HG02588 (cell line): ENCODE measurements at regions not wholly inside any gene's neighbourhood (a gene's known extent, or its start where the extent isn't known, plus 50 kb on each side); places are given as distances from the start of the nearest gene placed in this dataset.
"Not testable (repeated sequence)": the region's sequence is repeated elsewhere in the genome, so short reads cannot be mapped to it uniquely, and the experiment has no call there.

Source experiments
- ATAC-seq: cut with Tn5 transposase; IDR thresholded peaks from one replicate; pipeline ENCODE4 v1.9.1; 2021; ENCODE audit warnings: mild to moderate bottlenecking, moderate library complexity; ENCODE audit not compliant: unreplicated experiment

GRCh38 chr9:80692751-80693150 lies 996.6 kb downstream of the TLE1 start:
- ATAC-seq, result no peak

GRCh38 chr9:80691229-80691628 lies 998.1 kb downstream of the TLE1 start:
- no peak for ATAC-seq

- ATAC-seq, result no peak
These were observed 998.9 kb downstream of the TLE1 start for GRCh38 chr9:80690349-80690939.

- no peak for ATAC-seq
These were observed 1009.4 kb downstream of the TLE1 start for GRCh38 chr9:80679916-80680315.

- no peak for ATAC-seq
These were observed 1010.4 kb downstream of the TLE1 start for GRCh38 chr9:80678906-80679305.

GRCh38 chr9:80673496-80673895 lies 1015.9 kb downstream of the TLE1 start:
- no peak for ATAC-seq

GRCh38 chr9:80665479-80665878 lies 1023.9 kb downstream of the TLE1 start:
- no peak for ATAC-seq

GRCh38 chr9:80664327-80665210 lies 1024.8 kb downstream of the TLE1 start:
- ATAC-seq, result no peak

GRCh38 chr9:80659751-80660150 lies 1029.6 kb downstream of the TLE1 start:
- not testable (repeated sequence) for ATAC-seq

GRCh38 chr9:80651044-80651443 lies 1038.3 kb downstream of the TLE1 start:
- no peak for ATAC-seq

- no peak for ATAC-seq
These were observed 1039.9 kb downstream of the TLE1 start for GRCh38 chr9:80649496-80649895.

GRCh38 chr9:80649001-80649420 lies 1040.3 kb downstream of the TLE1 start:
- no peak for ATAC-seq

- no peak for ATAC-seq
These were observed 1041.0 kb downstream of the TLE1 start for GRCh38 chr9:80648336-80648735.

- no peak for ATAC-seq
These were observed 1043.1 kb downstream of the TLE1 start for GRCh38 chr9:80646211-80646610.

- no peak for ATAC-seq
These were observed 1045.3 kb downstream of the TLE1 start for GRCh38 chr9:80644044-80644443.

- ATAC-seq, result no peak
These were observed 1054.3 kb downstream of the TLE1 start for GRCh38 chr9:80635065-80635464.

GRCh38 chr9:80632041-80632440 lies 1057.3 kb downstream of the TLE1 start:
- ATAC-seq, result no peak

GRCh38 chr9:80622508-80622907 lies 1050.7 kb downstream of the TLE4 start:
- no peak for ATAC-seq

- no peak for ATAC-seq
These were observed 1047.6 kb downstream of the TLE4 start for GRCh38 chr9:80619356-80619755.

- ATAC-seq, result no peak
These were observed 1044.2 kb downstream of the TLE4 start for GRCh38 chr9:80615964-80616363.

GRCh38 chr9:80605793-80606192 lies 1034.0 kb downstream of the TLE4 start:
- no peak for ATAC-seq

GRCh38 chr9:80605129-80605528 lies 1033.4 kb downstream of the TLE4 start:
- no peak for ATAC-seq
